Right lobe of liver (tissue), 6 donors: ENCODE measurements at regions not wholly inside any gene's neighbourhood (a gene's known extent, or its start where the extent isn't known, plus 50 kb on each side); places are given as distances from the start of the nearest gene placed in this dataset.

Source experiments
- ATAC-seq, 4 donors: fragments of 200-7000 bp; cut with Tn5 transposase; one replicate each; pipeline ENCODE4 v1.9.1; 2020; ENCODE audit warnings: mild to moderate bottlenecking in 4 of 4, moderate library complexity in 4 of 4
- DNase-seq, 3 donors: peaks; one replicate each; pipeline ENCODE4 v3.0.0-alpha.2; 2020
- H3K27ac ChIP-seq, 3 donors: fragments of 200-600 bp; one replicate each; pipeline ENCODE4 v1.8.0; 2022
- H3K27me3 ChIP-seq, 2 donors: fragments of 200-600 bp; one replicate each; pipeline ENCODE4 v1.8.0; 2022
- H3K36me3 ChIP-seq, 4 donors: fragments of 200-600 bp; sonication (generic) in 1 of 4; one replicate each; pipeline versions ENCODE4 v1.5.1 to v1.8.0; 2017 to 2022; ENCODE audit warnings: control low read depth in 1 of 4
- H3K4me1 ChIP-seq, 4 donors: fragments of 200-600 bp; sonication (generic) in 1 of 4; one replicate each; pipeline versions ENCODE4 v1.5.1 to v1.8.0; 2017 to 2022; ENCODE audit warnings: control low read depth in 1 of 4
- H3K4me3 ChIP-seq, 3 donors: fragments of 200-600 bp; one replicate each; pipeline ENCODE4 v1.8.0; 2022
- H3K9me3 ChIP-seq, 4 donors: fragments of 200-600 bp; sonication (generic) in 1 of 4; one replicate each; pipeline versions ENCODE4 v1.5.1 to v1.8.0; 2017 to 2022; ENCODE audit warnings: control low read depth in 1 of 4
- POLR2A ChIP-seq: fragments of 450-650 bp; IDR thresholded peaks from one replicate; pipeline ENCODE4 v1.6.1; 2017; ENCODE audit warnings: antibody characterized with exemption, mild to moderate bottlenecking
- WGBS: methylation state at CpG from one replicate; pipeline ENCODE4 v1.1.6; 2018; ENCODE audit warnings: low coverage, low lambda C conversion rate; ENCODE audit not compliant: insufficient coverage; ENCODE audit errors: missing lambda C conversion rate; 5-methylcytosine and 5-hydroxymethylcytosine counted together
- intact Hi-C, 2 donors: fragments of 100-400 bp; cut with DNase I; formaldehyde crosslinking; loops; one replicate each; pipeline versions ENCODE4 v1.11.2 to v1.14.1; 2022
- TF ChIP-seq, protein P1 (sequence below), 4 donors: fragments of 200-600 bp in 3 of 4; fragments of 450-650 bp in 1 of 4; IDR thresholded peaks; one replicate each; pipeline versions ENCODE4 v1.5.1 to v1.8.0; 2016 to 2022; ENCODE audit warnings: antibody characterized with exemption in 4 of 4, mild to moderate bottlenecking in 2 of 4
- donor health status: DM: no; HTN: yes; CAD: no.
- donor health status: DM: no; HTN: no; CAD: no.
- donor health status: DM: no; HTN: no; CAD: no.
- donor health status: DM: no; HTN: yes; CAD: no.
- donor health status: DM: no; HTN: yes; CAD: no.

DNA sequence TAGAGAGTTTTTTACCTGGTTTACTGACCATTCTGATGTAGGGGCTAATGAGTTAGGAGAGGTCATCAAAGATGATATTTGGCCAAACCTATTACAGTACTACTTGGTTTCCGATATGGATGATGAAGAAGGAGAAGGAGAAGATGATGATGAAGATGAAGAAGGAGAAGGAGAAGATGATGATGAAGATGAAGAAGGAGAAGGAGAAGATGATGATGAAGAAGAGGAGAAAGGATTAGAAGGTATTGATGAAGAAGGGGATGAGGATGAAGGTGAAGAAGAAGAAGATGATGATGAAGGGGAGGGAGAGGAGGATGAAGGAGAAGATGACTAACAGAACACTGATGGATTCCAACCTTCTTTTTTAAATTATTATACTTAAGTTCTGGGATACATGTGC is 196.6 kb downstream of the TMX1 start:
- DNase-seq = no peak
- Histone ChIP-seq H3K27me3 (no peaks in the 10 kb centered on the region), H3K9me3 (no peaks in the 10 kb centered on the region), H3K4me1 (peaks cover 0 to 14% (median 7%) of the 10 kb centered on the region in 4 donors), H3K4me3 (no peak overlapping the region), H3K36me3 (no peaks in the 10 kb centered on the region), H3K27ac (no peak overlapping the region)
- ATAC-seq = no peak
- intact Hi-C loops = loop anchor here in 1 of 2 donors (10.0 kb wide), 1 partner anchor 98 kb away; no protein-coding TSS in a partner anchor
- no peak for TF ChIP-seq POLR2A
- TF ChIP-seq, protein P1, sequence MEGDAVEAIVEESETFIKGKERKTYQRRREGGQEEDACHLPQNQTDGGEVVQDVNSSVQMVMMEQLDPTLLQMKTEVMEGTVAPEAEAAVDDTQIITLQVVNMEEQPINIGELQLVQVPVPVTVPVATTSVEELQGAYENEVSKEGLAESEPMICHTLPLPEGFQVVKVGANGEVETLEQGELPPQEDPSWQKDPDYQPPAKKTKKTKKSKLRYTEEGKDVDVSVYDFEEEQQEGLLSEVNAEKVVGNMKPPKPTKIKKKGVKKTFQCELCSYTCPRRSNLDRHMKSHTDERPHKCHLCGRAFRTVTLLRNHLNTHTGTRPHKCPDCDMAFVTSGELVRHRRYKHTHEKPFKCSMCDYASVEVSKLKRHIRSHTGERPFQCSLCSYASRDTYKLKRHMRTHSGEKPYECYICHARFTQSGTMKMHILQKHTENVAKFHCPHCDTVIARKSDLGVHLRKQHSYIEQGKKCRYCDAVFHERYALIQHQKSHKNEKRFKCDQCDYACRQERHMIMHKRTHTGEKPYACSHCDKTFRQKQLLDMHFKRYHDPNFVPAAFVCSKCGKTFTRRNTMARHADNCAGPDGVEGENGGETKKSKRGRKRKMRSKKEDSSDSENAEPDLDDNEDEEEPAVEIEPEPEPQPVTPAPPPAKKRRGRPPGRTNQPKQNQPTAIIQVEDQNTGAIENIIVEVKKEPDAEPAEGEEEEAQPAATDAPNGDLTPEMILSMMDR (IDR thresholded peaks at IDR 0.05) = no peak
- WGBS = 93% methylated on average over 1 of the region's 1 CpG

DNA sequence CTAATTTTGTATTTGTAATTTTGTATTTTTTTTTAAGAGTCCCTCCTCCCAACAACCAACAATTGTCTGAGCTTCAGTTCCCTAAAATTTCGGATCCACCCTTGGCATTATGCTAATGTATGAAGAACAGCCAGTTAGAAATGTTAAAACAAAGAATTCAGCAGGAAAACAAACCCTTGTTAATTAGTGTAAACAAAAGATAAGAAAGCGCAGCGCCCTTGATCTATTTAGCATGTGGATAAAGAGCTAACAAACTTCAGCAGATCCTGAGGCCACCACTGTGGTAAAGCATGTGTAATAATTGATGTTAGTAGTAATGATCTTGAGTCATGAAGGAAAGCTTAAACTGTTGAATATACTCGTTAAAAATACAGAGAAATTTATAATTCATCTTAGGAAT is 199.8 kb downstream of the TMX1 start:
- H3K4me1 ChIP-seq = no peaks in the 10 kb centered on the region
- no peaks in the 10 kb centered on the region for H3K27me3 ChIP-seq
- WGBS = 35% methylated on average over 4 of the region's 4 CpGs
- TF ChIP-seq, protein P1 (IDR thresholded peaks at IDR 0.05) = no peak
- no peak for TF ChIP-seq POLR2A
- no peaks in the 10 kb centered on the region for H3K36me3 ChIP-seq
- H3K27ac ChIP-seq = no peak overlapping the region
- H3K4me3 ChIP-seq = no peak overlapping the region
- intact Hi-C loops = loop anchor here in 1 of 2 donors (10.0 kb wide), 1 partner anchor 95 kb away; no protein-coding TSS in a partner anchor
- no peaks in the 10 kb centered on the region for H3K9me3 ChIP-seq
- ATAC-seq = no peak
- DNase-seq = no peak

DNA sequence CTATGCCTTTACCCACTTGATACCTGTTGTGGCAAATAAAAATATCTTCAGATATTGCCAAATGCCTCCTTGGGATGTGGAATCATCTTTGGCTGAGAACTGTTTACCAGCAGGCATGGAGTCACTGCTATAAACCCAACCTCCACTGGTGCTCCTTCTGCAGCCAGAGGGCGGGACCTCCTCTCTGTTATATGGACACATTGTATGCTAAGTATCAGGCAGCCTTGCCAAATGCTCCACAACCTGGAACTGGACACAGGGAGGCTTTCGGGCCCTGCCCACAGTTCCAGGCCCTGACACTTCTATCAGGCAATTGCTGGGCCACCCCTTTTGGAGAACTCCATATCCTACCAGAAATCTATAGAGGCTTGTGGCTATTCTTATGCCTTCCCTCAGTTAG is 201.0 kb downstream of the TMX1 start:
- no peaks in the 10 kb centered on the region for H3K27me3 ChIP-seq
- H3K4me1 ChIP-seq = no peaks in the 10 kb centered on the region
- no peaks in the 10 kb centered on the region for H3K9me3 ChIP-seq
- DNase-seq (no peak), ATAC-seq (no peak)
- no CpG with 5 or more reads among the region's 2 CpGs for whole genome bisulfite sequencing
- intact Hi-C loops = no loop called here
- no peak for TF ChIP-seq POLR2A
- TF ChIP-seq, protein P1 (IDR thresholded peaks at IDR 0.05) = no peak
- no peak overlapping the region for H3K27ac ChIP-seq
- H3K36me3 ChIP-seq = no peaks in the 10 kb centered on the region
- no peak overlapping the region for H3K4me3 ChIP-seq

DNA sequence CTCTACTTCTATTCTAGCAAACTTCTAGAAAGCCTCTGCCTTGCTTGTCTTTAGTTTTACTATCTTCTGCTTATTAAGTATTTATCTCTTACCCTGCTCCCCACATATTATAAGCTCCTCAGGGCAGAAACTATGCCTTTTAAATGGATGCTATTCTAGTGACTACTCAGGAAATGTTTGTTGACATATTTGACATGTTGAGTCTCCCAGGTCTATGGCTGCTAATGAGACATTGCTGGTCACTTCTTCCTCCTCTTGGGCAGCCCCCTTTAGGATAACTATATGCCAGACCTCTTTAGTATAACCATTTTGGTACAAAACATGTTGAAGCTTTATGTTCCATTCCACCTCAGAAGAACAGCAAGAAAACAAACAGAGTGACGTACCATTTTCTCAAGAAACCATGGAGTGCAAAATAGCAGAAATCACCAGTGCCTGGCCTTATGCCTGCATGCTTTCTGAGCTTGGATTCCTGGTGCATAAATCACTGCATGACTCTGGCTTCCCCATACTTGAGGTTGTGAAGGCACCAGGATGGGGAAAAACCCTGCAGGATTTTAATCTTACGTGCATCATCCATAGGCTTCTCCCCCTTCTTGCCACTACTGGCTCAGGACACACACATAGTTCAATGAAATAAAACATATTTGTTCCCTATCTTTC is 202.6 kb downstream of the TMX1 start:
- no peak for TF ChIP-seq POLR2A
- TF ChIP-seq, protein P1 (IDR thresholded peaks at IDR 0.05) = no peak
- peak in 1 of 4 donors; percentile 22 for ATAC-seq
- WGBS = 73% methylated on average over 2 of the region's 2 CpGs
- no peaks in the 10 kb centered on the region for H3K4me1 ChIP-seq
- H3K4me3 ChIP-seq = no peak overlapping the region
- H3K36me3 ChIP-seq = no peaks in the 10 kb centered on the region
- no peaks in the 10 kb centered on the region for H3K27me3 ChIP-seq
- no peaks in the 10 kb centered on the region for H3K9me3 ChIP-seq
- H3K27ac ChIP-seq = no peak overlapping the region
- DNase-seq = no peak
- intact Hi-C loops = no loop called here
